ENCODE measurements at regions not wholly inside any gene's neighbourhood (a gene's known extent, or its start where the extent isn't known, plus 50 kb on each side); places are given as distances from the start of the nearest gene placed in this dataset.

- ChIA-PET POLR2A (no interaction called here), CTCF (interaction anchor here (0.8 kb wide), 1 partner anchor 19 kb away, joined by 3 read pairs; no protein-coding TSS in a partner anchor)
- no peak for TF ChIP-seq CTCF (IDR thresholded peaks at IDR 0.05; ENCODE audit: control extremely low read depth, extremely low read depth, low read depth, missing control alignments)
- DNase-seq (ENCODE audit: extremely low spot score), result no peak
These were observed 287.2 kb downstream of the LMO4 start for GRCh38 chr1:87615901-87616300.

- TF ChIP-seq CTCF (IDR thresholded peaks at IDR 0.05; ENCODE audit: control extremely low read depth, extremely low read depth, low read depth, missing control alignments), result no peak
- CTCF ChIA-PET, result no interaction called here
- POLR2A ChIA-PET, result no interaction called here
- no peak for DNase-seq (ENCODE audit: extremely low spot score)
These were observed 292.1 kb downstream of the LMO4 start for GRCh38 chr1:87620807-87621206.

GRCh38 chr1:87629673-87630072, 301.0 kb downstream of the LMO4 start:
- ChIA-PET CTCF (no interaction called here), POLR2A (no interaction called here)
- no peak for TF ChIP-seq CTCF (IDR thresholded peaks at IDR 0.05; ENCODE audit: control extremely low read depth, extremely low read depth, low read depth, missing control alignments)
- no peak for DNase-seq (ENCODE audit: extremely low spot score)

- TF ChIP-seq CTCF (IDR thresholded peaks at IDR 0.05; ENCODE audit: control extremely low read depth, extremely low read depth, low read depth, missing control alignments), result no peak
- CTCF ChIA-PET, result interaction anchor here (0.8 to 1.1 kb wide), 2 partner anchors 10 to 13 kb away, joined by 3 read pairs; no protein-coding TSS in a partner anchor
- POLR2A ChIA-PET, result no interaction called here
- no peak for DNase-seq (ENCODE audit: extremely low spot score)
These were observed 303.6 kb downstream of the LMO4 start for GRCh38 chr1:87632232-87632631.

- DNase-seq (ENCODE audit: extremely low spot score), result no peak
- CTCF ChIA-PET, result interaction anchor here (1.0 kb wide), 1 partner anchor 10 kb away, joined by 3 read pairs; no protein-coding TSS in a partner anchor
- POLR2A ChIA-PET, result no interaction called here
- no peak for TF ChIP-seq CTCF (IDR thresholded peaks at IDR 0.05; ENCODE audit: control extremely low read depth, extremely low read depth, low read depth, missing control alignments)
These were observed 307.7 kb downstream of the LMO4 start for GRCh38 chr1:87636198-87636892.

GRCh38 chr1:87638636-87639035, 310.0 kb downstream of the LMO4 start:
- TF ChIP-seq CTCF (IDR thresholded peaks at IDR 0.05; ENCODE audit: control extremely low read depth, extremely low read depth, low read depth, missing control alignments), result no peak
- POLR2A ChIA-PET, result no interaction called here
- CTCF ChIA-PET, result no interaction called here
- no peak for DNase-seq (ENCODE audit: extremely low spot score)

All from GM10248 (cell line).